ENCODE measurements at regions not wholly inside any gene's neighbourhood (a gene's known extent, or its start where the extent isn't known, plus 50 kb on each side); places are given as distances from the start of the nearest gene placed in this dataset.

DNA sequence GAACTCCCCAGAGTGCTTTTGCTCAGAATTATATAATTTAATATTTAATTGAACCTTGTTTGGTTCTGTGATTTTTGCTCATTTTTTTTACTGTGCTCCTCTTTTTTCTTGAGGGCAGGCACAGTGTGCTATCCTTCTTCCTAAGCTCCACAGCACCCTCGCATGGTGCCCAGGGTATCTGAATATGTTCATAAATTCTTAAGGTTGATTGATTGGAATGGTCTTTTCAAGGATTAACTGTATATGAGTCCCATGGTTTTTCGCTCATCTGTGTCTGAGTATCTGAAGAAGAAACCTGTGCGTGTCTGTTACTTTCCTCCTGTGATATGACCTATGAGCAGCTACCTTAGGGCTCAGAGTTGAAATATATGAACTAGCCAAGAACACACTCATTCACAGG is 393.7 kb downstream of the HLX start:
- H3K36me3 Mint-ChIP-seq (ENCODE audit: insufficient read depth, unreplicated experiment) = no peaks in the 10 kb centered on the region
- ChIA-PET CTCF (no interaction called here), POLR2A (no interaction called here)
- DNase-seq = no peak
- H3K27ac Mint-ChIP-seq (ENCODE audit: unreplicated experiment) = no peak overlapping the region
- no TSS peak for BruUV-seq (replicated peaks)
- no peaks in the 10 kb centered on the region for H3K27me3 Mint-ChIP-seq (ENCODE audit: insufficient read depth, unreplicated experiment)
- H3K4me1 Mint-ChIP-seq (ENCODE audit: low read depth, unreplicated experiment) = no peaks in the 10 kb centered on the region
- intact Hi-C loops (cut with micrococcal nuclease; ENCODE audit: unreplicated experiment) = no loop called here
- H3K4me1 ChIP-seq = no peaks in the 10 kb centered on the region
- no peak overlapping the region for H3K4me3 ChIP-seq (ENCODE audit: low read depth, low read length)
- H3K36me3 ChIP-seq (ENCODE audit: control insufficient read depth, insufficient read depth, low read length) = no peaks in the 10 kb centered on the region
- H3K9me3 ChIP-seq = no peaks in the 10 kb centered on the region
- TF ChIP-seq, protein P1, sequence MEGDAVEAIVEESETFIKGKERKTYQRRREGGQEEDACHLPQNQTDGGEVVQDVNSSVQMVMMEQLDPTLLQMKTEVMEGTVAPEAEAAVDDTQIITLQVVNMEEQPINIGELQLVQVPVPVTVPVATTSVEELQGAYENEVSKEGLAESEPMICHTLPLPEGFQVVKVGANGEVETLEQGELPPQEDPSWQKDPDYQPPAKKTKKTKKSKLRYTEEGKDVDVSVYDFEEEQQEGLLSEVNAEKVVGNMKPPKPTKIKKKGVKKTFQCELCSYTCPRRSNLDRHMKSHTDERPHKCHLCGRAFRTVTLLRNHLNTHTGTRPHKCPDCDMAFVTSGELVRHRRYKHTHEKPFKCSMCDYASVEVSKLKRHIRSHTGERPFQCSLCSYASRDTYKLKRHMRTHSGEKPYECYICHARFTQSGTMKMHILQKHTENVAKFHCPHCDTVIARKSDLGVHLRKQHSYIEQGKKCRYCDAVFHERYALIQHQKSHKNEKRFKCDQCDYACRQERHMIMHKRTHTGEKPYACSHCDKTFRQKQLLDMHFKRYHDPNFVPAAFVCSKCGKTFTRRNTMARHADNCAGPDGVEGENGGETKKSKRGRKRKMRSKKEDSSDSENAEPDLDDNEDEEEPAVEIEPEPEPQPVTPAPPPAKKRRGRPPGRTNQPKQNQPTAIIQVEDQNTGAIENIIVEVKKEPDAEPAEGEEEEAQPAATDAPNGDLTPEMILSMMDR (IDR thresholded peaks at IDR 0.05; ENCODE audit: insufficient read depth in 1 of 2, low read depth in 1 of 2, low read length in 1 of 2, severe bottlenecking in 1 of 2, unreplicated experiment in 1 of 2) = no peak
- H3K27me3 ChIP-seq (replicated peaks; ENCODE audit: control insufficient read depth, insufficient read depth, low read length) = no peaks in the 10 kb centered on the region
- H3K9me3 Mint-ChIP-seq (ENCODE audit: unreplicated experiment) = no peaks in the 10 kb centered on the region
- no peak overlapping the region for H3K4me3 Mint-ChIP-seq (ENCODE audit: unreplicated experiment)

DNA sequence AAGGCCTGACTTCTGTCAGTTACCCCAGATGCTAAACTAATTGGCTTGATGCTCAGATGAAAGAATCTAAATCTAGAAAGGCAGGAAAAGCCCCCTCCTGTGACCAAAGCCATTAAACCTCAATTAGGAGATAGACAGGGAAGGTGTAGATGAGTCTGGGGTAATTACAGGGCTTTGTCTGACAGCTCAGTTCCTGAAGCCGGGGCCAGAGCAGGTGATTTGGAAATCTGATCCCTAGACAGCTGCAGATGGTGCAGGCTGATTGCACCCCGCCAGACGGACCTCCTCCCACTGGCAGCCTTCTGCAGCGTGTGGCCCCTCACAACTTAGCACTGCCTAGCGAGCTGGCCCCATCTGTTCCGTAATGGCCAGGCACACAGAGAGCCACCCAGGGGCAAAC is 395.1 kb downstream of the HLX start:
- H3K4me1 Mint-ChIP-seq (ENCODE audit: low read depth, unreplicated experiment) = no peaks in the 10 kb centered on the region
- TF ChIP-seq, protein P1 (IDR thresholded peaks at IDR 0.05; ENCODE audit: insufficient read depth in 1 of 2, low read depth in 1 of 2, low read length in 1 of 2, severe bottlenecking in 1 of 2, unreplicated experiment in 1 of 2) = no peak
- H3K27ac Mint-ChIP-seq (ENCODE audit: unreplicated experiment) = no peak overlapping the region
- Histone ChIP-seq H3K27me3 (replicated peaks; ENCODE audit: control insufficient read depth, insufficient read depth, low read length) (no peaks in the 10 kb centered on the region), H3K9me3 (no peaks in the 10 kb centered on the region), H3K4me3 (ENCODE audit: low read depth, low read length) (no peak overlapping the region), H3K36me3 (ENCODE audit: control insufficient read depth, insufficient read depth, low read length) (no peaks in the 10 kb centered on the region), H3K4me1 (no peaks in the 10 kb centered on the region)
- intact Hi-C loops (cut with micrococcal nuclease; ENCODE audit: unreplicated experiment) = no loop called here
- no peaks in the 10 kb centered on the region for H3K36me3 Mint-ChIP-seq (ENCODE audit: insufficient read depth, unreplicated experiment)
- H3K9me3 Mint-ChIP-seq (ENCODE audit: unreplicated experiment) = no peaks in the 10 kb centered on the region
- no TSS peak for BruUV-seq (replicated peaks)
- DNase-seq = no peak
- H3K27me3 Mint-ChIP-seq (ENCODE audit: insufficient read depth, unreplicated experiment) = peaks cover 4% of the 10 kb centered on the region
- CTCF ChIA-PET = no interaction called here
- H3K4me3 Mint-ChIP-seq (ENCODE audit: unreplicated experiment) = no peak overlapping the region
- POLR2A ChIA-PET = no interaction called here

DNA sequence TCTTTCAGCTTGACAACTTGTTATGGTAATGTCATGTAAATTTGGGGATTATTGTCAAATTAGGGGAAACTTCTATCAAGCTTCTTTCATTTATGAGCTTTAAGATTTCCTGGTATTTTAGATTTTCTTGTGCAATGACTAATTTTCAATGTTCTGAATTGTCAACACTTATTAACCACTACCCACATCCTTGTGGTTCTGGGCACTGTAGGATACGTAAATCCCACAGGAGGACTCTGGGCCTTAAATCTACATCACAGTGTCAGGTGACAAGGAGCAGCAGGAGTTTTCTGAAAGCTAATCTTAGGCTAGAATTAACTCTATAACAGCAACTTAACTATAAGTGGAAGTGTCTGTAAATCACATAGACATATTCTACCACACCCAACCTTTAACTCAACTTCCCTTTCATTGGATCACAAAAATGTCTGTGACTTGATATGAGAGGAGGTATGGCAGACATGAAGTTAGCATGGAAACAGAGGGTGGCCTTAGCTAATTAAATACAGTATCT is 397.7 kb downstream of the HLX start:
- H3K36me3 Mint-ChIP-seq (ENCODE audit: insufficient read depth, unreplicated experiment) = no peaks in the 10 kb centered on the region
- no peaks in the 10 kb centered on the region for H3K9me3 ChIP-seq
- ChIA-PET CTCF (no interaction called here), POLR2A (no interaction called here)
- H3K27me3 ChIP-seq (replicated peaks; ENCODE audit: control insufficient read depth, insufficient read depth, low read length) = no peaks in the 10 kb centered on the region
- no peaks in the 10 kb centered on the region for H3K36me3 ChIP-seq (ENCODE audit: control insufficient read depth, insufficient read depth, low read length)
- no peaks in the 10 kb centered on the region for H3K4me1 ChIP-seq
- H3K4me1 Mint-ChIP-seq (ENCODE audit: low read depth, unreplicated experiment) = no peaks in the 10 kb centered on the region
- no peak overlapping the region for H3K4me3 ChIP-seq (ENCODE audit: low read depth, low read length)
- H3K27me3 Mint-ChIP-seq (ENCODE audit: insufficient read depth, unreplicated experiment) = peaks cover 7% of the 10 kb centered on the region
- TF ChIP-seq, protein P1 (IDR thresholded peaks at IDR 0.05; ENCODE audit: insufficient read depth in 1 of 2, low read depth in 1 of 2, low read length in 1 of 2, severe bottlenecking in 1 of 2, unreplicated experiment in 1 of 2) = no peak
- intact Hi-C loops (cut with micrococcal nuclease; ENCODE audit: unreplicated experiment) = no loop called here
- H3K27ac Mint-ChIP-seq (ENCODE audit: unreplicated experiment) = no peak overlapping the region
- H3K4me3 Mint-ChIP-seq (ENCODE audit: unreplicated experiment) = no peak overlapping the region
- no peaks in the 10 kb centered on the region for H3K9me3 Mint-ChIP-seq (ENCODE audit: unreplicated experiment)
- no TSS peak for BruUV-seq (replicated peaks)
- no peak for DNase-seq

All from Caco-2 (cell line).